HT-29 (cell line): ENCODE measurements at regions not wholly inside any gene's neighbourhood (a gene's known extent, or its start where the extent isn't known, plus 50 kb on each side); places are given as distances from the start of the nearest gene placed in this dataset.
"Not testable (repeated sequence)": the region's sequence is repeated elsewhere in the genome, so short reads cannot be mapped to it uniquely, and the experiment has no call there.

Experiments
- DNase-seq: peaks from one replicate; pipeline ENCODE4 v3.0.0-alpha.2; 2015; ENCODE audit warnings: low spot score

- peak; percentile 35 for DNase-seq
Measured at GRCh38 chr2:181789827-181790448, 101.6 kb upstream of the ITPRID2 start.

GRCh38 chr2:181790716-181791649 is 100.5 kb upstream of the ITPRID2 start:
- DNase-seq = peak; percentile 86

GRCh38 chr2:181792906-181793305 is 98.6 kb upstream of the ITPRID2 start:
- no peak for DNase-seq

- no peak for DNase-seq
Measured at GRCh38 chr2:181798022-181798421, 93.5 kb upstream of the ITPRID2 start.

- not testable (repeated sequence) for DNase-seq
Measured at GRCh38 chr2:181802300-181802699, 89.2 kb upstream of the ITPRID2 start.

- not testable (repeated sequence) for DNase-seq
Measured at GRCh38 chr2:181803903-181804799, 87.4 kb upstream of the ITPRID2 start.

- DNase-seq = no peak
Measured at GRCh38 chr2:181805228-181806038, 86.1 kb upstream of the ITPRID2 start.

- DNase-seq = no peak
Measured at GRCh38 chr2:181806039-181806392, 85.5 kb upstream of the ITPRID2 start.

GRCh38 chr2:181807526-181807925 is 84.0 kb upstream of the ITPRID2 start:
- DNase-seq = no peak

GRCh38 chr2:181810823-181811695 is 80.5 kb upstream of the ITPRID2 start:
- DNase-seq = peak; percentile 90

- peak; percentile 45 for DNase-seq
Measured at GRCh38 chr2:181812106-181812743, 79.3 kb upstream of the ITPRID2 start.

- peak; percentile 23 for DNase-seq
Measured at GRCh38 chr2:181814057-181814491, 77.5 kb upstream of the ITPRID2 start.

- DNase-seq = no peak
Measured at GRCh38 chr2:181817509-181817908, 74.0 kb upstream of the ITPRID2 start.

GRCh38 chr2:181818058-181818680 is 73.4 kb upstream of the ITPRID2 start:
- no peak for DNase-seq

- DNase-seq = no peak
Measured at GRCh38 chr2:181818840-181819239, 72.7 kb upstream of the ITPRID2 start.

GRCh38 chr2:181821049-181821448 is 70.5 kb upstream of the ITPRID2 start:
- DNase-seq = no peak

- DNase-seq = no peak
Measured at GRCh38 chr2:181822097-181822496, 69.4 kb upstream of the ITPRID2 start.

- DNase-seq = no peak
Measured at GRCh38 chr2:181823405-181823804, 68.1 kb upstream of the ITPRID2 start.

GRCh38 chr2:181828122-181828705 is 63.3 kb upstream of the ITPRID2 start:
- no peak for DNase-seq
